HL-60/S4 treated with phorbol 12-myristate 13-acetate at 8.2 ng/mL for 4 days and 3 days (cell line): ENCODE measurements at regions not wholly inside any gene's neighbourhood (a gene's known extent, or its start where the extent isn't known, plus 50 kb on each side); places are given as distances from the start of the nearest gene placed in this dataset.
"Not testable (repeated sequence)": the region's sequence is repeated elsewhere in the genome, so short reads cannot be mapped to it uniquely, and the experiment has no call there.

Experiments used
- in situ Hi-C: fragments of 300-500 bp; cut with MboI; formaldehyde crosslinking; loops from 2 replicates; pipeline ENCODE4 v1.15.0; 2022; ENCODE audit warnings: low sequenced_read_pairs

GRCh38 chr2:72032481-72033041, 115.1 kb downstream of the CYP26B1 start:
- in situ Hi-C loops = no loop called here

- in situ Hi-C loops = no loop called here
These were observed 116.1 kb downstream of the CYP26B1 start for GRCh38 chr2:72031346-72032110.

GRCh38 chr2:72028996-72029395, 118.7 kb downstream of the CYP26B1 start:
- in situ Hi-C loops = no loop called here

GRCh38 chr2:72028351-72028995, 119.2 kb downstream of the CYP26B1 start:
- in situ Hi-C loops = no loop called here

- in situ Hi-C loops = no loop called here
These were observed 120.1 kb downstream of the CYP26B1 start for GRCh38 chr2:72027426-72028161.

GRCh38 chr2:72026819-72027425, 120.7 kb downstream of the CYP26B1 start:
- in situ Hi-C loops = no loop called here

- in situ Hi-C loops = no loop called here
These were observed 123.0 kb downstream of the CYP26B1 start for GRCh38 chr2:72024451-72025175.

GRCh38 chr2:72023678-72024390, 123.8 kb downstream of the CYP26B1 start:
- in situ Hi-C loops = no loop called here

GRCh38 chr2:72021371-72021770, 126.3 kb downstream of the CYP26B1 start:
- in situ Hi-C loops = not testable (repeated sequence)

GRCh38 chr2:72015266-72015665, 132.4 kb downstream of the CYP26B1 start:
- in situ Hi-C loops = no loop called here

- in situ Hi-C loops = no loop called here
These were observed 132.8 kb downstream of the CYP26B1 start for GRCh38 chr2:72014831-72015230.

GRCh38 chr2:72013726-72014125, 133.9 kb downstream of the CYP26B1 start:
- in situ Hi-C loops = no loop called here

- in situ Hi-C loops = no loop called here
These were observed 134.6 kb downstream of the CYP26B1 start for GRCh38 chr2:72012886-72013574.

GRCh38 chr2:72011791-72012190, 135.9 kb downstream of the CYP26B1 start:
- in situ Hi-C loops = no loop called here

GRCh38 chr2:72011370-72011689, 136.3 kb downstream of the CYP26B1 start:
- in situ Hi-C loops = no loop called here

GRCh38 chr2:72010647-72011369, 136.9 kb downstream of the CYP26B1 start:
- in situ Hi-C loops = no loop called here

- in situ Hi-C loops = no loop called here
These were observed 139.1 kb downstream of the CYP26B1 start for GRCh38 chr2:72008608-72009007.

GRCh38 chr2:72007402-72007801, 140.3 kb downstream of the CYP26B1 start:
- in situ Hi-C loops = no loop called here
